HCT116 (cell line): ENCODE measurements at regions not wholly inside any gene's neighbourhood (a gene's known extent, or its start where the extent isn't known, plus 50 kb on each side); places are given as distances from the start of the nearest gene placed in this dataset.

Source experiments
- ATAC-seq: fragments of 200-7000 bp; cut with Tn5 transposase; 2 replicates; pipeline ENCODE4 v1.9.1; 2020; ENCODE audit warnings: mild to moderate bottlenecking, moderate library complexity
- BruUV-seq: library from RNA; stranded (reverse); fragments of 400-500 nt; replicated peaks from 2 replicates; lab custom pipeline; 2021; lab: Mats Ljungman, UMichigan
- CTCF ChIA-PET: fragments of 300-600 bp; sonication (Branson Sonifier 250); formaldehyde crosslinking; loops from one replicate; lab custom pipeline; 2021; ENCODE audit warnings: antibody characterized with exemption; lab: Charles Lee
- POLR2A ChIA-PET: fragments of 300-600, 350-600 bp; sonication (Branson Sonifier 250); formaldehyde crosslinking; loops from one replicate; lab custom pipeline; 2021; ENCODE audit warnings: antibody characterized with exemption; lab: Charles Lee
- RAD21 ChIA-PET, 2 experiments: fragments of 300-600 bp; sonication (Branson Sonifier 250); formaldehyde crosslinking; loops; one replicate each; lab custom pipeline; 2023; ENCODE audit warnings: low total read pairs in 2 of 2; ENCODE audit not compliant: uncharacterized antibody in 2 of 2, unreplicated experiment in 2 of 2, low non-redundant PET in 1 of 2; lab: Charles Lee
- DNase-seq: peaks from one replicate; pipeline ENCODE4 v3.0.0-alpha.2; 2010; ENCODE audit warnings: low read depth, low spot score
- H2AFZ ChIP-seq: fragments of 200-600 bp; shearing (Covaris generic), sonication (generic); 2 replicates; pipeline ENCODE4 v1.6.1; 2017; ENCODE audit warnings: low read depth, mixed run types, mixed read lengths, antibody characterized with exemption, low read length; ENCODE audit not compliant: poor library complexity, severe bottlenecking
- H3K27ac ChIP-seq: 2 replicates; pipeline ENCODE4 v1.5.1; 2012; ENCODE audit warnings: low read depth, low read length
- H3K27me3 ChIP-seq: fragments of 200-600 bp; sonication (generic); 2 replicates; pipeline ENCODE4 v1.6.1; 2016; ENCODE audit warnings: mixed run types, low read length, mixed read lengths; ENCODE audit not compliant: insufficient read depth
- H3K36me3 ChIP-seq, 2 experiments: fragments of 200-500 bp in 1 of 2; fragments of 200-600 bp in 1 of 2; sonication (Bioruptor generic) in 1 of 2; sonication (generic) in 1 of 2; 2 replicates each; pipeline versions ENCODE4 v1.5.1 to v1.6.1; 2014 to 2016; ENCODE audit warnings: low read length in 2 of 2, inconsistent platforms in 1 of 2, mixed read lengths in 1 of 2, mixed run types in 1 of 2; ENCODE audit not compliant: insufficient read depth in 2 of 2, control insufficient read depth in 1 of 2
- H3K4me1 ChIP-seq, 2 experiments: fragments of 200-600 bp in 1 of 2; sonication (generic) in 1 of 2; 2 replicates each; pipeline versions ENCODE4 v1.5.1 to v1.6.1; 2012 to 2017; ENCODE audit warnings: low read length in 2 of 2, inconsistent platforms in 1 of 2, mild to moderate bottlenecking in 1 of 2, mixed read lengths in 1 of 2, mixed run types in 1 of 2, moderate library complexity in 1 of 2; ENCODE audit not compliant: insufficient read depth in 2 of 2, control insufficient read depth in 1 of 2
- H3K4me2 ChIP-seq: fragments of 200-600 bp; sonication (generic); 2 replicates; pipeline ENCODE4 v1.6.1; 2017; ENCODE audit warnings: mixed run types, low read length, mixed read lengths
- H3K4me3 ChIP-seq, 2 experiments: fragments of 200-600 bp in 1 of 2; sonication (generic) in 1 of 2; replicated peaks in 1 of 2; 2 replicates each; pipeline ENCODE4 v1.5.1; 2011 to 2016; ENCODE audit warnings: low read length in 2 of 2, control low read depth in 1 of 2, low read depth in 1 of 2, mild to moderate bottlenecking in 1 of 2, mixed read lengths in 1 of 2, mixed run types in 1 of 2
- H3K79me2 ChIP-seq: fragments of 200-600 bp; sonication (generic); 2 replicates; pipeline ENCODE4 v1.6.1; 2017; ENCODE audit warnings: mild to moderate bottlenecking, mixed run types, low read length, moderate library complexity, mixed read lengths; ENCODE audit not compliant: insufficient read depth
- H3K9ac ChIP-seq: fragments of 200-600 bp; sonication (generic); 2 replicates; pipeline ENCODE4 v1.6.1; 2016; ENCODE audit warnings: low read length, mixed read lengths
- H3K9me2 ChIP-seq: fragments of 200-600 bp; sonication (generic), shearing (Covaris generic); 2 replicates; pipeline ENCODE4 v1.6.1; 2017; ENCODE audit warnings: mixed run types, mild to moderate bottlenecking, moderate library complexity; ENCODE audit not compliant: insufficient read depth
- H3K9me3 ChIP-seq, 2 experiments: fragments of 200-500 bp in 1 of 2; fragments of 200-600 bp in 1 of 2; sonication (Bioruptor generic) in 1 of 2; sonication (generic) in 1 of 2; 2 replicates each; pipeline ENCODE4 v1.6.1; 2014 to 2017; ENCODE audit warnings: low read length in 2 of 2, mixed read lengths in 2 of 2, inconsistent platforms in 1 of 2, low read depth in 1 of 2, mild to moderate bottlenecking in 1 of 2, mixed run types in 1 of 2, moderate library complexity in 1 of 2; ENCODE audit not compliant: control insufficient read depth in 1 of 2, insufficient read depth in 1 of 2
- H4K20me1 ChIP-seq: fragments of 200-600 bp; sonication (generic), shearing (Covaris generic); 2 replicates; pipeline ENCODE4 v1.6.1; 2017; ENCODE audit warnings: mixed run types, mild to moderate bottlenecking, moderate library complexity; ENCODE audit not compliant: insufficient read depth
- CBX3 ChIP-seq: IDR thresholded peaks from 2 replicates; pipeline ENCODE4 v1.6.1; 2012; ENCODE audit warnings: low read depth
- CEBPB ChIP-seq: IDR thresholded peaks from 2 replicates; pipeline ENCODE4 v1.6.1; 2012; ENCODE audit warnings: low read depth
- ELF1 ChIP-seq: IDR thresholded peaks from 2 replicates; pipeline ENCODE4 v1.6.1; 2012; ENCODE audit warnings: low read depth, borderline replicate concordance
- EZH2 ChIP-seq: fragments of 200-600 bp; sonication (generic); IDR thresholded peaks from 2 replicates; pipeline ENCODE4 v1.6.1; 2017; ENCODE audit warnings: antibody characterized with exemption, mixed run types
- FOSL1 ChIP-seq: IDR thresholded peaks from 2 replicates; pipeline ENCODE4 v1.6.1; 2012; ENCODE audit warnings: low read depth
- JUND ChIP-seq: IDR thresholded peaks from 2 replicates; pipeline ENCODE4 v1.6.1; 2012
- POLR2AphosphoS5 ChIP-seq: IDR thresholded peaks from 2 replicates; pipeline ENCODE4 v1.6.1; 2011; ENCODE audit warnings: mild to moderate bottlenecking, low read depth, low read length, moderate library complexity
- SIN3A ChIP-seq: IDR thresholded peaks from 2 replicates; pipeline ENCODE4 v1.6.1; 2012; ENCODE audit warnings: low read depth
- SRF ChIP-seq: IDR thresholded peaks from 2 replicates; pipeline ENCODE4 v1.6.1; 2012; ENCODE audit warnings: low read depth
- TCF7L2 ChIP-seq: IDR thresholded peaks from 2 replicates; pipeline ENCODE4 v1.7.0; 2011; ENCODE audit warnings: borderline replicate concordance, inconsistent platforms; ENCODE audit not compliant: insufficient read depth, insufficient read length; ENCODE audit errors: extremely low read depth
- YY1 ChIP-seq: IDR thresholded peaks from 2 replicates; pipeline ENCODE4 v1.6.1; 2011; ENCODE audit warnings: low read length, low read depth, moderate library complexity, mild to moderate bottlenecking; ENCODE audit not compliant: insufficient replicate concordance; ENCODE audit errors: extremely low read depth
- ZFX ChIP-seq: fragments of 450-650 bp; IDR thresholded peaks from 2 replicates; pipeline ENCODE4 v1.6.1; 2017
- intact Hi-C: fragments of 100-400 bp; cut with micrococcal nuclease; formaldehyde crosslinking; loops from 2 replicates; pipeline ENCODE4 v1.10.0; 2022
- TF ChIP-seq, protein P1 (sequence below), 3 experiments: fragments of 200-600 bp in 1 of 3; sonication (generic) in 1 of 3; IDR thresholded peaks in 2 of 3; conservative IDR thresholded peaks in 1 of 3; 2 replicates each; pipeline ENCODE4 v1.5.1; 2012 to 2017; ENCODE audit warnings: low read depth in 2 of 3, low read length in 2 of 3, antibody characterized with exemption in 1 of 3, borderline replicate concordance in 1 of 3, control low read depth in 1 of 3, mild to moderate bottlenecking in 1 of 3, mixed read lengths in 1 of 3, mixed run types in 1 of 3, moderate library complexity in 1 of 3; ENCODE audit not compliant: insufficient read depth in 1 of 3
- TF ChIP-seq, protein P2 (sequence below): IDR thresholded peaks from 2 replicates; pipeline ENCODE4 v1.6.1; 2012
- TF ChIP-seq, protein P3 (sequence below): IDR thresholded peaks from 2 replicates; pipeline ENCODE4 v1.6.1; 2011; ENCODE audit warnings: mild to moderate bottlenecking, low read length, moderate library complexity; ENCODE audit not compliant: insufficient replicate concordance; ENCODE audit errors: extremely low read depth

DNA sequence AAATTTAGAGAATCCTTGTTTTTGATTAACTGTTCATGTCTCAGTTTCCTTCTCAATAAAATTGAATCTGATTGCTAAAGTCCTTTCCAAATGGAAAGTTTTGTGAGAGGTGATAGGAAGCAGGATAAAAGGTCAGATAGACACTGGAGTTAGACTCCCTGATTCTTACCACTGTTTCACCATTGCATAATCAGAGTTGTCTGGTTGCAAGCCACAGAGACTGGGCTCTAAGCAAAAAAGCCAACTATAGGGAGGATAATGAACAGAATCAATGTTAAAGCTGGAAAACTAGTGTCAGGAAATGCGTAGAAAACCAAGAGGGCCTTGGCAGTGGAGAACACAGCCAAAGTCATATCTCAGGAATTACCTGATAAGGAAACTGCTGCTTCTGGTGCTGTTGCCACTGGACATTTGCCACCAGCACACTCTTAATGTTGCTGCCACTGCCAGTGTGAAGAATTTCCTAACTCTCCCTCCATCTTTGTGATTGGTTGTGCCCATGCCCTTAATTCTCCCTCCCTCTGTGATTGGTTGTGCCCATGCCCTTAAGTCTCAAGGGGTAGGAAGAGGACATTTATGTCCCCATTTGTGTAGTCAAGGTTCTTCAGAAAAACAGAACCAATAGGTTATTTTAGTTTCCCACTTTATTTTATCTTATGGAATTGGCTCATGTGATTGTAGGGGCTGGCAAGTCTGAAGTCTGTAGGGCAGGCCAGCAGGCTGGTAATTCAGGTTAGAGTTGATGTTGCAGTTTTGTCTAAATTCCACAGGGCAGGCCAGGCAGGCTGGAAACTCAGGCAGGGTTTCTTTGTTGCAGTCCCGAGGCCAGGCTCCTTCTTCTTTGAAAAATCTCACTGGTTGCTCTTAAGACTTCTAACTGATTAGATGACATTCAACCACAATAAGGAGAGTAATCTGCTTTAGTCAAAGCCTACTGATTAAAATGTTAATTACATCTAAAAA, 639.0 kb downstream of the REEP3 start:
- POLR2A ChIA-PET, result no interaction called here
- H3K27ac ChIP-seq, result no peak overlapping the region
- no peak for ATAC-seq
- BruUV-seq, result no TSS peak
- no peak overlapping the region for H2AFZ ChIP-seq
- TF ChIP-seq ZFX, result no peak
- TF ChIP-seq POLR2AphosphoS5, result no peak
- TF ChIP-seq TCF7L2, result no peak
- TF ChIP-seq CBX3, result no peak
- TF ChIP-seq SIN3A, result no peak
- TF ChIP-seq ELF1, result no peak
- TF ChIP-seq CEBPB, result no peak
- TF ChIP-seq FOSL1, result no peak
- TF ChIP-seq, protein P1, sequence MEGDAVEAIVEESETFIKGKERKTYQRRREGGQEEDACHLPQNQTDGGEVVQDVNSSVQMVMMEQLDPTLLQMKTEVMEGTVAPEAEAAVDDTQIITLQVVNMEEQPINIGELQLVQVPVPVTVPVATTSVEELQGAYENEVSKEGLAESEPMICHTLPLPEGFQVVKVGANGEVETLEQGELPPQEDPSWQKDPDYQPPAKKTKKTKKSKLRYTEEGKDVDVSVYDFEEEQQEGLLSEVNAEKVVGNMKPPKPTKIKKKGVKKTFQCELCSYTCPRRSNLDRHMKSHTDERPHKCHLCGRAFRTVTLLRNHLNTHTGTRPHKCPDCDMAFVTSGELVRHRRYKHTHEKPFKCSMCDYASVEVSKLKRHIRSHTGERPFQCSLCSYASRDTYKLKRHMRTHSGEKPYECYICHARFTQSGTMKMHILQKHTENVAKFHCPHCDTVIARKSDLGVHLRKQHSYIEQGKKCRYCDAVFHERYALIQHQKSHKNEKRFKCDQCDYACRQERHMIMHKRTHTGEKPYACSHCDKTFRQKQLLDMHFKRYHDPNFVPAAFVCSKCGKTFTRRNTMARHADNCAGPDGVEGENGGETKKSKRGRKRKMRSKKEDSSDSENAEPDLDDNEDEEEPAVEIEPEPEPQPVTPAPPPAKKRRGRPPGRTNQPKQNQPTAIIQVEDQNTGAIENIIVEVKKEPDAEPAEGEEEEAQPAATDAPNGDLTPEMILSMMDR (IDR thresholded peaks at IDR 0.05 in 2 of 3, conservative IDR thresholded peaks at IDR 0.05 in 1 of 3; ENCODE audit: borderline replicate concordance in 1 of 3, insufficient read depth in 1 of 3, low read depth in 2 of 3, low read length in 2 of 3), result no peak
- TF ChIP-seq JUND, result no peak
- TF ChIP-seq EZH2, result no peak
- TF ChIP-seq, protein P2, sequence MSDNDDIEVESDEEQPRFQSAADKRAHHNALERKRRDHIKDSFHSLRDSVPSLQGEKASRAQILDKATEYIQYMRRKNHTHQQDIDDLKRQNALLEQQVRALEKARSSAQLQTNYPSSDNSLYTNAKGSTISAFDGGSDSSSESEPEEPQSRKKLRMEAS, result no peak
- no peak for TF ChIP-seq YY1
- TF ChIP-seq SRF, result no peak
- TF ChIP-seq, protein P3, sequence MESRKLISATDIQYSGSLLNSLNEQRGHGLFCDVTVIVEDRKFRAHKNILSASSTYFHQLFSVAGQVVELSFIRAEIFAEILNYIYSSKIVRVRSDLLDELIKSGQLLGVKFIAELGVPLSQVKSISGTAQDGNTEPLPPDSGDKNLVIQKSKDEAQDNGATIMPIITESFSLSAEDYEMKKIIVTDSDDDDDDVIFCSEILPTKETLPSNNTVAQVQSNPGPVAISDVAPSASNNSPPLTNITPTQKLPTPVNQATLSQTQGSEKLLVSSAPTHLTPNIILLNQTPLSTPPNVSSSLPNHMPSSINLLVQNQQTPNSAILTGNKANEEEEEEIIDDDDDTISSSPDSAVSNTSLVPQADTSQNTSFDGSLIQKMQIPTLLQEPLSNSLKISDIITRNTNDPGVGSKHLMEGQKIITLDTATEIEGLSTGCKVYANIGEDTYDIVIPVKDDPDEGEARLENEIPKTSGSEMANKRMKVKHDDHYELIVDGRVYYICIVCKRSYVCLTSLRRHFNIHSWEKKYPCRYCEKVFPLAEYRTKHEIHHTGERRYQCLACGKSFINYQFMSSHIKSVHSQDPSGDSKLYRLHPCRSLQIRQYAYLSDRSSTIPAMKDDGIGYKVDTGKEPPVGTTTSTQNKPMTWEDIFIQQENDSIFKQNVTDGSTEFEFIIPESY, result no peak
- H3K79me2 ChIP-seq, result no peaks in the 10 kb centered on the region
- H3K9me2 ChIP-seq, result no peaks in the 10 kb centered on the region
- no peak overlapping the region for H3K4me2 ChIP-seq
- H4K20me1 ChIP-seq, result no peaks in the 10 kb centered on the region
- no peak overlapping the region for H3K4me3 ChIP-seq
- RAD21 ChIA-PET, result no interaction called here
- no peaks in the 10 kb centered on the region for H3K4me1 ChIP-seq
- intact Hi-C loops, result no loop called here
- H3K27me3 ChIP-seq, result no peaks in the 10 kb centered on the region
- no peak overlapping the region for H3K9ac ChIP-seq
- H3K9me3 ChIP-seq, result no peaks in the 10 kb centered on the region
- H3K36me3 ChIP-seq, result no peaks in the 10 kb centered on the region
- CTCF ChIA-PET, result no interaction called here
- no peak for DNase-seq
